Large intestine (tissue), 3 donors: ENCODE measurements at regions not wholly inside any gene's neighbourhood (a gene's known extent, or its start where the extent isn't known, plus 50 kb on each side); places are given as distances from the start of the nearest gene placed in this dataset.

Source experiments
- DNase-seq, 2 donors: peaks; one replicate each; pipeline versions ENCODE4 v3.0.0 to v3.0.0-alpha.2; 2013
- H3K27ac ChIP-seq: one replicate; pipeline ENCODE4 v1.5.1; 2013; ENCODE audit warnings: low read length
- H3K27me3 ChIP-seq: 2 replicates; pipeline ENCODE4 v1.6.1; 2013; ENCODE audit warnings: low read length; ENCODE audit not compliant: control insufficient read depth, insufficient read depth
- H3K36me3 ChIP-seq: 2 replicates; pipeline ENCODE4 v1.6.1; 2013; ENCODE audit warnings: low read length; ENCODE audit not compliant: control insufficient read depth, insufficient read depth
- H3K4me1 ChIP-seq: one replicate; pipeline ENCODE4 v1.6.1; 2013; ENCODE audit warnings: low read length; ENCODE audit not compliant: control insufficient read depth, insufficient read depth
- H3K4me3 ChIP-seq: one replicate; pipeline ENCODE4 v1.5.1; 2013; ENCODE audit warnings: low read length
- H3K9me3 ChIP-seq: one replicate; pipeline ENCODE4 v1.6.1; 2013; ENCODE audit warnings: mild to moderate bottlenecking, low read depth, low read length, moderate library complexity; ENCODE audit not compliant: control insufficient read depth
- WGBS: methylation state at CpG from one replicate; pipeline ENCODE4 v1.1.5; 2013; ENCODE audit warnings: low lambda C conversion rate; ENCODE audit not compliant: insufficient coverage; 5-methylcytosine and 5-hydroxymethylcytosine counted together

DNA sequence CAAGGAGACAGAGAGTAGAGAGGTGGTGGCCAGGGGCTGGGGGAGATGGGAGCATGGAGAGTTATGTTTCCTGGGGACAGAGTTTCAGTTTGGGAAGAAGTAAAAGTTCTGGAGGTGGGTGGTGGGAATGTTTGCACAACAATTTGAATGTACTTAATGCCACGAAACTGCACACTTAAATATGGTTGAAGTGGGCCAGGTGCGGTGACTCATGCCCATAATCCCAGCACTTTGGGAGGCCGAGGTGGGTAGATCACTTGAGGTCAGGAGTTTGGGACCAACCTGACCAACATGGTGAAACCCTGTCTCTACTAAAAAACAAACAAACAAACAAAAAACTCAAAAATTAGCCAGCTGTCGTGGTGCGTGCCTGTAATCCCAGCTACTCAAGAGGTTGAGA, 137.2 kb downstream of the PFKFB3 start:
- Histone ChIP-seq H3K36me3 (no peaks in the 10 kb centered on the region), H3K9me3 (no peaks in the 10 kb centered on the region), H3K4me3 (no peak overlapping the region), H3K4me1 (no peaks in the 10 kb centered on the region), H3K27me3 (no peaks in the 10 kb centered on the region), H3K27ac (no peak overlapping the region)
- DNase-seq, result no peak
- WGBS, result 87% methylated on average over 3 of the region's 5 CpGs

DNA sequence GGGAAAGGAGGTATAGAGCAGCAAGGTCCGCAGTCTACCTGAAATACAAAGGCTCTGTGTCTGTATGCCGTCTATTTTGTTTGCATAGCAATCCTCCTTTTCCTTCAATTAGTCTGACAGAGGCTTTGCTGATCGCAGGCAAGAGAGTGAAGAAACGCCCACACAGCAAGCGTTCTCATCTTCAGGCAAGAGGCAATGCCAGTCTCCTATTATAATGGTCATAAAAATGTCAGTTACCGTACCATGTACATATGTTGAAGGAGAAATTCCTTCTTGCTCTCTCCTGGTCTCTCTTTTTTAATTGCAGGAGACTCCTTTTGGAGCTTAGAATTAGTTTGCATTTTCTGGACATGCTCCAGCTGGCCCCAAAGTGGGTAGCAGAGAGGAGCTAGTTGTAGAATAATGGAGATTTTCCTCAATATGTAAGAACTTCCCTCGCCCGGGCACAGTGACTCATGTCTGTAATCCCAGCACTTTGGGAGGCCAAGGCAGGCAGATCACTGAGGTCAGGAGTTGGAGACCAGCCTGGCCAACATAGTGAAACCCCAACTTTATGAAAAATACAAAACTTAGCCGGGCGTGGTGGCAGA, 139.5 kb downstream of the PFKFB3 start:
- Histone ChIP-seq H3K27me3 (no peaks in the 10 kb centered on the region), H3K4me1 (no peaks in the 10 kb centered on the region), H3K4me3 (no peak overlapping the region), H3K27ac (no peak overlapping the region), H3K36me3 (no peaks in the 10 kb centered on the region), H3K9me3 (no peaks in the 10 kb centered on the region)
- no peak for DNase-seq
- no CpG with 5 or more reads among the region's 10 CpGs for WGBS

DNA sequence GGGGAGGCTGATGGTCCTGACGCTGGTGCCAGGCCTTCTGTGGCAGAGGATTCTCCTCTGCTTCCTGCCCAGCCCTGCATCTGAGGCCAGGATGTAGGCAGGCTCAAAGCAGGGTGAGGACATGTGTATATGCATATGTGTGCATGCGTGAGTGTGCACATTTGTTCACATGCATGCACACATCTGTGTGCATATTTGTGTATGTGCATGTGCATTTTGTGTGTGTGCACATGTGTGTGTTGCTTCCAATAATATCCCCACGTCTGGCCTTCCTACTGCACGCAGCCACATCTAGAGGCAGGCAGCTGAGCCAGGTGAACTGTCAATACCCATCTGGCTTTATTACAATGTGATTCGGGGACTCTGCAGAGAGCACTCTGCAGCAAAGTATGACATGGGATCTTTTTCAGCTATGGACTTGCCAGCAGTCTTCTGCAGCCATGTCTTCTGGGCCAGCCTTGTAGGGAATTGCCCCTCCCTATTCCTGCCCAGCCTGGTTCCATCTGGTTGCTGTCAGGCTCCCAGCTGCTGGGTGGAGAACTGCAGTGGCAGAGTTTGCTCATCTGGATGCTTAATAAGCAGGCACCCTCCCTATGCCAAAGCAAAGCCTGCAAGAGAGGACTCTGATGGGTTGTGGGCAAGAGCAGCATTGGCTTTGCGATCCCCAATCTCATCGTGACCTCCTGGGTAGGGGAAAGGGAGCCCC, 140.7 kb downstream of the PFKFB3 start:
- DNase-seq, result no peak
- no CpG with 5 or more reads among the region's 7 CpGs for WGBS

DNA sequence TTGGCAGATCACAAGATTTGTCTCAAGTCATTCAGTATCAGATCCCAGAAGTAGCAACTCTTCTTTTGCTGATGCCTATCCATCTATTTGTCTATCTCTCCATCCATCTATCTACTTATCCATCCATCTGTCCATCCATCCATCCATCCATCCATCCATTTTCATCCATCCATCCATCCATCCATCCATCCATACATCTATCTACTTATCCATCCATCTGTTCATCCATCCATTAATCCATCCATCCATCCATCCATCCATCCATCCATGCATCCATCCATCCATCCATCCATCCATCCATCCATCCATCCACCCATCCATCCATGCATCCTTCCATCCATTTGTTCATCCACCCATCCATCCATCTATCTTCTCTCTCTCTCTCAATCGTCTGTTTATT, 142.7 kb downstream of the PFKFB3 start:
- Histone ChIP-seq H3K27ac (no peak overlapping the region), H3K4me1 (no peaks in the 10 kb centered on the region), H3K4me3 (no peak overlapping the region), H3K36me3 (no peaks in the 10 kb centered on the region), H3K27me3 (no peaks in the 10 kb centered on the region), H3K9me3 (no peaks in the 10 kb centered on the region)
- no peak for DNase-seq
- WGBS, result no CpG with 5 or more reads among the region's 1 CpG

More for the DNA sequence above, 140.7 kb downstream of the PFKFB3 start:
- H3K27me3 ChIP-seq, result no peaks in the 10 kb centered on the region
- H3K36me3 ChIP-seq, result no peaks in the 10 kb centered on the region
- no peak overlapping the region for H3K4me3 ChIP-seq
- H3K9me3 ChIP-seq, result no peaks in the 10 kb centered on the region
- no peak overlapping the region for H3K27ac ChIP-seq
- H3K4me1 ChIP-seq, result no peaks in the 10 kb centered on the region

DNA sequence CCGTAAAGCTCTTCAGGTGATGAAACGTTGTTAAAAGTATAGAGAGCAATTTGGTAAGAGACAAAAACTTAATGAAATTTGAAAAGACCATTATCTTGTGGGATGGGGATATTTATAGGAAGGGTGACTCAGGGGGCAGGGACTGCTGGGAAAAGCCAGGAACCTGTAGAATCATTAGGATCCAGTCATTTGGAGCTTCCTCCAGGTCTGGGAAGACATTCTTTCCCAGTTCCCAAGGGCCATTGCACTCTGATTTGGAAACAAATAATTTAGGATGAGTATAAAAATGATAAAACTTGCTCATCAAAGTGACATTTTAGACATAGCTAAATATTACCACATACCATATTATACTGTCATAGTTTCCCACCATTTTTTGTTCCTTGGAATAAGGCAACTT, 143.9 kb downstream of the PFKFB3 start:
- Histone ChIP-seq H3K36me3 (no peaks in the 10 kb centered on the region), H3K27ac (no peak overlapping the region), H3K9me3 (no peaks in the 10 kb centered on the region), H3K27me3 (no peaks in the 10 kb centered on the region), H3K4me1 (no peaks in the 10 kb centered on the region), H3K4me3 (no peak overlapping the region)
- no peak for DNase-seq
- WGBS, result 92% methylated on average over 2 of the region's 2 CpGs

DNA sequence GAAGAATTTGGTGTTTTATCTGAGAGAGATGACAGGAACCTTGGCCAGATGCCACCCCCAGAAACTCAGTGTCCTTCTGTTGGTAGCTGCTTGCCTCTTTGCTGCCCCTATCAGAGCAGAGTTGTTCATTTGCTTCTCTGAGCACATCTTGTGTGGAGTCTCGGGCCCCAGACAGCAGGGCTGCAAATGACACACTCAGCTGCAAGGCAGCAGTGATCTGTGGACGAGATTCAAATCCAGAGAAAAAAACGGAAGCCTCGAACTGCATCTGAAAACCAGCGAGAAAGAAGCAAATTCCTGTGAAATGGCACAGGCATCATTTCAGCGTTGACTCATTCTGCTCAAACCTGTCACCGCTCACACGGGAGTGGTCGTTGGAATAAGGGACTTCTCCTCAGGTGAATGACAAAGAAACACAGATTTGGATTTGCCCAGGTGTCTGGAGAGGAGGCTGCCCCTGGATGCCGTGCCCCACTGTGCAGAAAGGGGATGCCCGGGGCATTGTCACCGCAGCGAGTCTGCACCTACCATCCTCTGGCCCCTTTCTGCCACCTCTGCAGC, 144.7 kb downstream of the PFKFB3 start:
- Histone ChIP-seq H3K36me3 (no peaks in the 10 kb centered on the region), H3K4me3 (no peak overlapping the region), H3K27ac (no peak overlapping the region), H3K4me1 (no peaks in the 10 kb centered on the region), H3K9me3 (no peaks in the 10 kb centered on the region), H3K27me3 (no peaks in the 10 kb centered on the region)
- no peak for DNase-seq
- 60% methylated on average over 2 of the region's 13 CpGs for WGBS

DNA sequence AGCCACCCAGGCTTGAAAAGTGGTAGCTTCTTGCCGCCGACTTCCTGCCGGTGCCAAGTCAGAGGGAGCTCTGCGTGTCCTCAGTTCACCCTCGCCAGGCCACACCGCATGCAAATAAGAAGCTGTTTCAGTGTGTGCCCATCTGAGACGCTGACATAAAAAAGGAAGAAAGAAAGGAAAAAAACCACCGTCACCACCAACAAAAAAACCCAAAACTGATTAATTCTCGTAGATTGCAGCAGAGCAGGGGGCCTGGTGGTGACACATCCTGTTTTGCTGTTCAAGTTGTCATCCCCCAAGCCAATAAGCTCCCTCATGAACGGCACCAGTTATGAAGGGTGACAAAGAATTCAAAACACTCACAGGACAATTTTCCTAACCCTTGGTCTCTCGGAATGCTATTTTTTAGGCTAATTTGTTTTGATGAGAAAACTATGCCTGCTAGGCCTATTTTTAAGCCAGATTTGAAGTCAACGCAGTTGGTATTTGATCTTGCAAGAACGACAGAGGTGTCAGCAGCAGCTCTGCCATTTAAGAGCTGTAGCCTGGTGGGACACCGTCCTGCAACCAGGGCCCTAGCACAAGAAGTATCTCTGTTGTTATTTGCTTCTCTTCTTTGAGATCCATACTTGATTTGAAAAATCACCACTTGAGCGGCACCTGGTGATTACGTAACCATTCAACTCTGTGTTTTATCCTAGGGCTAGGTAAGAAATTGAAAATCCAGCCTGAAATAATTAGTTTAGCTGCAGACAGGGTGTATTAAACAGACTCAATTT, 145.6 kb downstream of the PFKFB3 start:
- 0% methylated on average over 1 of the region's 16 CpGs for WGBS
- H3K27ac ChIP-seq, result no peak overlapping the region
- no peak for DNase-seq

DNA sequence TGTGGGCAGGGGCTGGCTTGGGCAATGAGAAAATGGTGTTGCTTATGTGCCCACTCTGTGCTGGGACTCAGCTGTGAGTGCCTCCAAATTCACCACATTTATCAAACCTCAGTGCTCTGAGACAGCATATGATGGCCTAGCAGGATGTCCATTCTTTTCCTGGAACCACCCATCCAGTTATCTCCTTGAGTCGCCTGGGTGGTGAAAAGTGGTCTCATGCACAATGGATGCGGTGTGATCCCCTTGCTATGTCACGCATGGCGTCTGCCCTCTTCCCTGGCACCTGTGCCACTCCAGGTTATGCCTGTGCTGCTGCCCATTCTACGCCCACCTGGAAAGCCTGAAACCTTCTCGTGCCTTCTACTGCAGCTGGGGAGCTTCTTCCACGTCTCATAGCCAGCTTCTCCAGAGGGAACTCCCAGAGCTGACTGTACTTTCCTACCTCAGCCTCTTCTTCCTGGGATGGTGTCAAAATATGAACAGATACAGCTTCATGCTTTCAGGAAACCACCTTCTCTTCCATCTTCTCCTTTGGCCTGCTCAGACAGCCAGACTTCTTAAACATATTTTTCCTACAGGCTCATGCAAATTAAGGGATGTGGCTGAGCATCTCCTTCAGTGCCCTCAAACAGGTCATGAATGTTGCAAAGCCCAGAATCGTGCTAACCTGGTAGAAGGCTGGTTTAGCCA, 147.3 kb downstream of the PFKFB3 start:
- no peaks in the 10 kb centered on the region for H3K4me1 ChIP-seq
- WGBS, result no CpG with 5 or more reads among the region's 8 CpGs

More for the DNA sequence above, 145.6 kb downstream of the PFKFB3 start:
- Histone ChIP-seq H3K4me1 (no peaks in the 10 kb centered on the region), H3K4me3 (no peak overlapping the region), H3K9me3 (no peaks in the 10 kb centered on the region), H3K27me3 (no peaks in the 10 kb centered on the region), H3K36me3 (no peaks in the 10 kb centered on the region)

DNA sequence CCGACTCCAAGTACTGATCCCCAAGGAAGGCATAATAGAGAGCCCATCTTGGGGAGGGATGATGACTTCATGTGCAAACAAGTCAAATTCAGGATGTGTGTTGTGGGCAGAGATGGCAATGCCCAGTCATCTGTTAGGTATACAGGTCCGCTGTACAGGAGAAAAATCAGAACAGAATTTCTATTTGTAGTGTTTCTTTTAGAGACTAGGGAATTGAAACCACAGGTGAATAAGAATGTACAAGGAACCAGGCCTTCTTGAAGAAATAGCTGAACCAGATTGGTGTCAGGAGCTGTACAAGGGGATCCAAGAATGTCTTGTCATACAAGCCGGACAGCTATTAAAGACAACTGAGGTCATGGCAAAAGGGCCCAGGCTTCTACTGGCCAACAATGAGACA, 147.9 kb downstream of the PFKFB3 start:
- no peak overlapping the region for H3K4me3 ChIP-seq
- no peaks in the 10 kb centered on the region for H3K9me3 ChIP-seq
- no peak for DNase-seq
- H3K4me1 ChIP-seq, result no peaks in the 10 kb centered on the region
- H3K27ac ChIP-seq, result no peak overlapping the region
- H3K36me3 ChIP-seq, result no peaks in the 10 kb centered on the region
- no peaks in the 10 kb centered on the region for H3K27me3 ChIP-seq
- WGBS, result no CpG with 5 or more reads among the region's 3 CpGs

More for the DNA sequence above, 147.3 kb downstream of the PFKFB3 start:
- DNase-seq, result no peak
- no peaks in the 10 kb centered on the region for H3K27me3 ChIP-seq
- H3K36me3 ChIP-seq, result no peaks in the 10 kb centered on the region
- H3K27ac ChIP-seq, result no peak overlapping the region
- no peaks in the 10 kb centered on the region for H3K9me3 ChIP-seq
- no peak overlapping the region for H3K4me3 ChIP-seq

DNA sequence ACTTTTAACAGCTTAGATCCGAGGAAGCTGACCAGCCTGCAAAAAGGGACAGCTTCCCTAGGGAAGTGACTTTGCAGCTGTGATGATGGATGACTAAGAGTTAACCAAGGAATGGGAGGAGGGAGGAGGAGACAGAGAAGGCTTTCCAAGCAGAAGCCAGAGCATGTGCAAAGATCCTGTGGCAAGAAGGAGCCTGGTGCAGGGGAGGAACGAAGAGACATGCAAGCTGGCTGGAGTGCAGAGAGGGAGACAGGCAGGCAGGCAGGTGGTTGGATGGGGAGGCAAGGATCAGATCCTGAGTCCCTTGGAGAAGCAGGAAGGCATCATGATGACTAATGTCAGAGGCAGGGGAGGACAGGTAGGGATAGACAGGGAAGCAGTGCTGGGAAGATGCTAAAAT, 148.8 kb downstream of the PFKFB3 start:
- no peak for DNase-seq
- H3K27me3 ChIP-seq, result no peaks in the 10 kb centered on the region
- H3K27ac ChIP-seq, result no peak overlapping the region
- WGBS, result no CpG with 5 or more reads among the region's 2 CpGs
- no peaks in the 10 kb centered on the region for H3K36me3 ChIP-seq
- H3K4me1 ChIP-seq, result no peaks in the 10 kb centered on the region
- peaks cover 3% of the 10 kb centered on the region for H3K9me3 ChIP-seq
- H3K4me3 ChIP-seq, result no peak overlapping the region
